ENCODE measurements at regions not wholly inside any gene's neighbourhood (a gene's known extent, or its start where the extent isn't known, plus 50 kb on each side); places are given as distances from the start of the nearest gene placed in this dataset.

DNA sequence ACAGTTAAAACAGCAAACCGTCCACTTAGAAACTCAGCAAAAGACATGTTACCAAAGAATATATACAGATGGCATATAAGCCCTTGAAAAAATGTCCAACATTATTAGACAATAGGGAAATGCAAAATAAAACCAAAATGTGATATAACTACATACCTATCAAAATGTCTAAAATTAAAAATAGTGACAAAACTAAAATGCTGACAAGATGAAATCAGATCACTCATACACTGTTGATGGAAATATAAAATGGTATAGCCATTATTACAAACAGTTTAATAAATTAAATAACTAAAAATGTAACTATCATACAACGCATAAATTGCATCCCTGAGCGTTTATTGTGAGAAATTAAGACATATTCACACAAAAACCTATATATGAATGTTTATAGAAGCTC lies 939.7 kb upstream of the ZWINT start:
- no peak for DNase-seq

DNA sequence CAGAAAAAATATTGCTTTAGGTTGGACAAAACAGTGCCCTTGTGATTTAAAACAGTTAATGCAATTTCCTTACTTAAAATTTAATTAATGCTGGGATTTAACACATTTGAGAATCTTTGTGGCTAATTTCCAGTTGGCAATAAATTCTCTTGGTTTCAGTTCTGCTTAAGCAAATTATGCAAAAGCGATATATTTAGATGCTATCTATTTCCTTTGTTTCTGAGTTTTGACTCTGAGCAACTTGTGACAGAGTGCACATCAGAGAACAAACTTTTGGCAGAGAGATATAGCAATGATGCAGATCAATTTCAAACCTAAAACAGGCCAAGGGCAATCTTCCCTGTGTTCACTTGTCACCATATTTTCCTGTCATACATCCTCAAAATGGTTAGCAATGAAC lies 933.6 kb upstream of the ZWINT start:
- DNase-seq: no peak

DNA sequence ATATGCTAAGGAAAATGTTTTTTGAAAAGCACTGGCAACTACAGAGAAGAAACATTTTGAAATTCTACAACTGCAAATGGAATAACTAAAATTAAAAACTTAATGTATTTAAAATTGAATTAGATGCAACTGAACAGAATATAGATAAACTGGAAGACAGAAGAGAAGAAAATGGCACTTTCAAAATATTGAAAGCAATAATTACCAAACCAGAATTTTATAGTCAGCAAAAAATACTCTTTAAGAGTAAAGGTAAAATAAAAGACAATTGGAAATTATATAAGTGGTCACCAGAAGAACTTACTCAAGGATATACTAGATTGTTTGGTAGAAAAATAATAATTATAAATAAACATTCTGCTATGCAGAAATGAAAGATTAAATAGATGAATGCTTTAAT lies 927.7 kb upstream of the ZWINT start:
- DNase-seq: no peak

DNA sequence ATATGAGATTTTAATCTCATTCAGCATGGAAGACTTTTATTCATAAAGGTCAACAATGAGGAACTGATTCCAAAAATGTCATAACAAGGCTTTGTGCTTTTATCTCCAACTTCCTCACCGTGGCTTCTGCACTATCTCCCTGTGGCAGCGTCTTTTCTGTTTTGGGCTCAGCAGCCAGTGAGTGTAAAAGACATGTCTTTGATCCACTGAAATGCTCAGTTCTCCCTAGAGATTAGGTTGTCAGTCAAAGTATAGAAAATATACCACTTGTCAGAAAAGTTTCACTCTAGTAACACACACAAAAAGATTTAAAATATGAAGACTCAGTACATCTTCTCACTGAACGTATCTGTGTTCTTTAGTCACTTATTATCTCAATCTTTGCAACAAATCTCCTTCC lies 901.8 kb upstream of the ZWINT start:
- DNase-seq: no peak

DNA sequence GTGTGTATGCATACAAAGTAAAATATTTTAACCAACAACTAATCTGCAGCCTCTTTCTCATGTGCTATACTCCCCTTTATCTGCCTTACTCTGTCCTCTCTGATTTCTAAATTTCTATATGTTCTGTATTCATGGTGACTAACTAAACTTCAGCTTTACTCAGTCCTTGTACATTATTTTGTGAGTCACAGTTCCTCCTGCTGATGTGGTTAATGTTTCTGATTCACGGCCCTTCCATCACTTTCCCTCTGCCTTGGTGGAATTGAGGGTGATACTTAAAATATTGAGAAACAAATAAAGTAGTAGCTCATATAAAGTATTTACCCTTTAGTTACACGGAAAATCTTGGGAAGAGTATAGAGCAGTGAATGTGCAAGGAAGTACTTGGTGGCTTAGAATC lies 899.1 kb upstream of the ZWINT start:
- no peak for DNase-seq

DNA sequence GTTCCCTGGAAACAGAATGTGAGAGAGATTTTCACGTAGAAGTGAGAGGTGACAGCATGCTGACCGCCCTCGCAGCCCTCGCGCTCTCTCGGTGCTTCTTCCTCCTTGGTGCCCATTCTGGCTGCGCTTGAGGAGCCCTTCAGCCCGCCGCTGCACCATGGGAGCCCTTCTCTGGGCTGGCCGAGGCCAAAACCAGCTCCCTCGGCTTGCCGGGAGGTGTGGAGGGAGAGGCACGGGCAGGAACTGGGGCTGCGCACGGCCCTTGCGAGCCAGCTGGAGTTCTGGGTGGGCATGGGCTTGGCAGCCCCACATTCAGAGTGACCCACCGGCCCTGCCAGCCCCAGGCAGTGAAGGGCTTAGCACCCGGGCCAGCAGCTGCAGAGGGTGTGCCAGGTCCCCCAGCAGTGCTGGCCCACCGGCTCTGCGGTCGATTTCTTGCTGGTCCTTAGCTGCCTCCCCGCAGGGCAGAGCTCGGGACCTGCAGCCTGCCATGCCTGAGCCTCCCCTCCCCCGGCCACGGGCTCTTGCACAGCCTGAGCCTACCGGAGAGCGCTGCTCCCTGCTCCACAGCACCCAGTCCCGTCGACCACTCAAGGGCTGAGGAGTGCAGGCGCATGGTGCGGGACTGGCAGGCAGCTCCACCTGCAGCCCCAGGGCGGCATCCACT lies 888.7 kb upstream of the ZWINT start:
- no peak for DNase-seq

DNA sequence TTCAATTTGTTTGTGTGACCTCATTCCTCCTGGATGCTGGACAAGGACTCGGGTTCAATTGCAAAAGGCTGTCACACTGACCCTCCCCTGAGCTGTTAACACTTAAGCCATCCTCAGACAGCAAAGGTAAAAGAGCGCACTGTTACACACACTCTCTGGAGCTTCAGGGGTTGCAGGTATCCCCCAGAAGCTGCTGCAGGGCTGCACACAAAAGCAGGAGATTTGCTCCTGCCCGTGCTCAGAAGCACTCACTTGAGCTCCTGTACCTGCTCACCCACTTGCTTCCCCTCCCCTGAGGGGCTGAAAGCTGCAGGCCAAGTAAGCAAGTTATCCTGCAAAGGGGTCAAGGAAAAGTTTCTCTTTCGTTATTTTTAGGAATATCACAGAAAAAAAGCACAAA lies 886.2 kb upstream of the ZWINT start:
- no peak for DNase-seq

DNA sequence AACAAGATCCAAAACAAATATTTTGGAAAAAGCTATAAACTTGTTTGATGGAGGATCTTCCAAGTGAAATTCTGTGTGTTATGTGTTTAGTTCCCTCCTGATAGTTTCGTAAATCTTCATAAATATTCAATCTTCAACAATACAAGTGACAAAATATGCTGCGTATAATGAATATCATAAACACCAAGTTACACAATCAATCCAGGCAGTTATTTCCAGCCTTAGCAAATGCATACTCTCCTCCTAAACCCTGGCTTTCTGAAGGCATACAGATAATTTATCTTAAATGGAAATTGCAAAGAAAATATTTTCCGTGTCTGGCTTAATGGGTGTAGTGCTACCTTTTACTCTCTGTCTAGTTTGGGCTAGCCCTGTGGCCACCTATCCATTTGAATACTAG lies 864.9 kb upstream of the ZWINT start:
- no peak for DNase-seq

DNA sequence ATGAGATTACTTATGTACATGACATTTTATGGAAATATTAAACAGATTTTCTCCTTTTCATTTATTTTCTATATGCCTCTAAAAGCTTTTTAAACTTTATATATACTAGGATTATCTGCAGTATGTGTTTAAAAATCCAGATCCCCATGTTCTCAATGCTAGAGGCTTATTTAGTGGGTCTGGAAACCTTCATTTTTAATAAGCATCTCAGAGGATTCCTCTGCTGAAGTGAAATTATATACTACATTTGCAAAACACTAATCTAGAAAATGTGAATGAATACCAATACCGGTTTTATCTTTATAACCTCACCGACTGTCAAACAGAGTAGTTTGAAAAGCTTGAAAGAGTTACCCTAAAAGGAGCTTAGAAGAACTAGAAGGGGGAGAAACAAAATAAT lies 863.8 kb upstream of the ZWINT start:
- no peak for DNase-seq

DNA sequence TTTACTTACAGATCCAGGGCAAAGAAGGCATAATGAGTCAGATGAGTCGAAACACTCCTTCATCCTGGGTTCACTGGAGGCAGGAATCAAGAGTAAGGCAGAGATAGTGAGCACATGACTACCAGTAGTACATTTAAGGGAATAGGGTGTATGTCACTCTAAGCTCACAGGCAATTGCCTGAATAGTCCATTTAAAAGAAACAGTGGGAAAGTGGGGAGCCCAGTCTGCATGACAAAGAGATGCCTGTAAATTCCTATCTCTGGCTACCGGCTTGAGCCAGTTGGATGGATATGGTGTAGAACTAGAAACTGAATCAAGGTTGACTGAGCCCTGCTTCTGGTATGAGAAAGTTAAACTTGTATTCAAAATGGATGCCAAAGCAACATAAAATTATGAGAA lies 861.5 kb upstream of the ZWINT start:
- no peak for DNase-seq

DNA sequence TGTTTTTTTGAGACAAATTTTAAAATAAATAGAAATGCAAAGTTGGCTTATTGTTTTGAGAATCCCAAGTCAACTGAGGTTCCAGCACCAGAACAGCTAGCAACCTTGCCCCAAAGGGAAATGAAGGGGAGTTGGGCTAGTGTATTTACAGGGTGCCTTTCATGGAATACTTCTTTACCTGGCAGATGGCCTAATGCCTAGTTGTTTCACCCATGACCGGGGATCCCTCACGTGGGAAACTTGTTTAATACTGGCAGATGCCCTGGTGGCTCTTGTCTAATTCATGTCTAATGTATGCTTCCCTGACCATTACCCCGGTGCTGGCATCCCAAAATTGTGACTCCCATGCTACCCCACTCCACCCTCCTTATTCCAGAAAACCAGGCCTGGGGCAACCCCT lies 861.1 kb upstream of the ZWINT start:
- DNase-seq: no peak

DNA sequence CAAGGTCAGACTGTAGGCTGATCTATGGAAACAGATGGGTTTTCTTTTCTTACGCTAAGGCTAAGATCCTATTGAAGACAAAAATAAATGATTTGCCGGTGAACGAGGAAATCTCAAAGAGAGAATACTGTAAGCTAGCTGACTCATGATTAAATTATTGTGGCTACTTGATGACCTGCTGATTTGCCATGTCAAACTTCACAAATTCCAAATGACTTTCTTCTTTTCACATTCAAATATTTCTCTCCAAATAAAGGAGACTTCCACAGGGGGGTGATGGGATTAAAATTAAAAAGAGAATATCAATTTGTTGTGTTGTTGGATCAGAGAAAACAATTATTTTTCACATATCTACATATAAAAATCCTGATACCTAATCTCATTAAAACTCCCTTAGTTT lies 860.6 kb upstream of the ZWINT start:
- DNase-seq: no peak

DNA sequence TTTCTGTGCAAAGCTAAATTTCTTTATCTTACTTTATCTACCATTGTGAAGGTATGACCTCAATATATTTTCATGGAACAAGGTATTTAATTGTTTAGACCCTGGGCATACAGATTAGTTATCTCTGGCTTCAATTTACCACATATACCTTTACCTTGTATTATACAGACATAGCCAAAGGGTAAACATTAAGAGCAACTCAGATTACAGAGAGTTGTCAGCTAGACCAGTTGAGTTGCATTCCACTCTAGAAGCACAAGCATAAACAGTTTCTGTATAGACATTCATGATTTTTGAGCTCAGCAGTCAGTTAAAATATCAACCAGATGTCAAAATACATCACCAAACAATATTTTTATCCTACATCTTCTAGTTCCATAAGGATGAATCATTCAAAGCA lies 857.3 kb upstream of the ZWINT start:
- DNase-seq: no peak

DNA sequence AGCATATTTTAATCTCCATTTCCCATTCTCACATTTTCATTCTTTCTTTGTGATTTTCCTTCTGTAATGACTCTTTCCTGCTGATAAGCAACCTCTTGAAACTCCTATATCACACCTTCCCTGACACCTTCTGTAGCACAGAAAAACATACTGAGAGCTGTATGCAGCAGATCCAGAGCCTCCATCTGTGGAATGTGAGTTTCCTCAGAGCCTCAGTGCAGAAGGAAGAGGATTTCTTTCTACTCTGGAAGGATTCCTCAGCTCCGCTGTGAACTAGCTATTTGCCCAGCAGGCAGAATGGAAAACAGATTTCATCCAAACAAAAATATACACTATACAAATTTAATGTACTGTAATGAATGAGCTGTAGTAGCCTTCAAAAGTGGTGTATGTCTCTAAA lies 841.3 kb upstream of the ZWINT start:
- no peak for DNase-seq

DNA sequence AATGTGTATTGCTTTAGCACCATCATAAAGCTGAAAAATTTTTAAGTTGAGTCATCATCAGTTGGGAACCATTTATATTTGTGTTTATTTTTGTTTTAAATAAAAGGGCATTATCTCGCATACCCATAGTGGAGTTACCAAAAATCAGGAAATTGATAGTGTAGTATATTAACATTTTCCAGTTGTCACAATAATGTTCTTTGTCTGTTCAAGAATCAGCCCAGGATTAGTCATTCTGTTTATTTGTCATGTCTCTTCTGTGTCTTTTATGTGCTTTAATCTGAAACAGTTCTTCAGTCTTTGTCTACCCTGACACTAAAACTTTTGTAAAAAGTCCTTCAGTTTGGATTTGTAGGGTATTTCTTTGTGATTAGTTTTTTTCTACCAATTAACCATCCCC lies 827.8 kb upstream of the ZWINT start:
- no peak for DNase-seq

DNA sequence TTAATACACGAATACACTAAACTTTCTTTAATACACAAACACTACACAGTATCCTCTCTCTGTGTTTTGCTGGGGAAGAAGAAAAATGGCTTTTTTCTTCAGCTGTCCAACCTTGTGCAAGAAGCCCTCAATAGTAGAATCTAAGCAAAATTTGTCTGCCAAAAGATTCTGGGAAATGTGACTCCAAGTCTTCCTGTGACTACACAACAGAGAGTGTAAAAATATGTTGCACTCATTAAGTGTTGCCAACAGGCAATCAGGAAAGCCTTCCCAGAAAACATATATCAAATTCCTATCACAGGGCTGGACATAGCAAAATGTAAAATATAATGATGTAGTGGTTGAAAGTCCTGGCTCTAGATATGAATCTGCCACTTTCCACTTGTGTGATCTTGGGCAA lies 825.1 kb upstream of the ZWINT start:
- DNase-seq: no peak

DNA sequence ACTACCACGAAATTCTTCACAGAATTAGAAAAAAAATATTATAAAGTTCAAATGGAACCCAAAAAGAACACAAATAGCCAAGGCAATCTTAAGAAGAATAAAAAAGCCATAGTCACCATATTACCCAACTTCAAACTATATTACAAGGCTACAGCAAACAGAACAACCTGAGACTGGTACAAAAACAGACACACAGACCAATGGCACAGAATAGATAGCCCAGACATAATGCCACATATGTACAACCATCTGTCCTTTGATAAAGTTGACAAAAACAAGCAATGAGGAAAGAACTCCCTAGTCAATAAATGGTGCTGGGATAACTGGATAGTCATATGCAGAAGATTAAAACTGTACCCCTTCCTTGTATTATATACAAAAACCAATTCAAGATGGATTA lies 808.5 kb upstream of the ZWINT start:
- no peak for DNase-seq

DNA sequence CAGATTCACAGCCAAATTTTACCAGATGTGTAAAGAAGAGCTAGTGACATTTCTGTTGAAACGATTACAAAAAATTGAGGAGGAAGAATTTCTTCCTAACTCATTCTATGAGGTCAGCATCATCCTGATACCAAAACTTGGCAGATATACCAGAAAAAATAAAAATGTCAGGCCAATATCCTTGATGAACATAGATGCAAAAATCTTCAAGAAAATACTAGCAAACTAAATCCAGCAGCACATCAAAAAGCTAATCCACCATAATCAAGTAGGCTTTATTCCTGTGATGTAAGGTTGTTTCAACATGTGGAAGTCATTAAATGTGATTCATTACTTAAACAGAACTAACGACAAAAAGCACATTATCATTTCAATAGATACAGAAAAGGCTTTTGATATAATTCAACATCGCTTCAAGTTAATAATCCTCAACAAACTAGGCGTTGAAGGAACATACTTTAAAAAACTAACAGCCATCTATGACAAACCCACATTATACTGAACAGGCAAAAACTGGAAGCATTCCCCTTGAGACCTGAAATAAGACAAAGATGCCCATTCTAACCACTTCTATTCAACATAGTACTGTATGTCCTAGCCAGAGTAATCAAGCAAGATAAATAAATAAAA lies 807.7 kb upstream of the ZWINT start:
- no peak for DNase-seq

DNA sequence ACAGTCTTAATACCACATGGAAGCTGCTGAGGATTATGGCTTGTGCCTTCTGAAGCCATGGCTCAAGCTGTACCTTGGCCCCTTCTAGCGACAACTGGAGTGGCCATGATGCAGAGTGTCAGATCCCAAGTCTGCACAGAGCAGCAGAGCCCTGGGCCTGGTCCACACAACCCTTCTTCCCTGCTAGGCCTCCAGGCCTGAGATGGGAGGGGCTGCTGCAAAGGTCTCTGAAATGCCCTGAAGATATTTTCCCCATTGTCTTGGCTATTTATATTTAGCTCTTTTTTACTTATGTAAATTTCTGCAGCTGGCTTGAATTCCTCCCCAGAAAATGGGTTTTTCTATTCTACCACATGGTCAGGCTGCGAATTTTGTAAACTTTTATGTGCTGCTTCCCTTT lies 804.6 kb upstream of the ZWINT start:
- no peak for DNase-seq

DNA sequence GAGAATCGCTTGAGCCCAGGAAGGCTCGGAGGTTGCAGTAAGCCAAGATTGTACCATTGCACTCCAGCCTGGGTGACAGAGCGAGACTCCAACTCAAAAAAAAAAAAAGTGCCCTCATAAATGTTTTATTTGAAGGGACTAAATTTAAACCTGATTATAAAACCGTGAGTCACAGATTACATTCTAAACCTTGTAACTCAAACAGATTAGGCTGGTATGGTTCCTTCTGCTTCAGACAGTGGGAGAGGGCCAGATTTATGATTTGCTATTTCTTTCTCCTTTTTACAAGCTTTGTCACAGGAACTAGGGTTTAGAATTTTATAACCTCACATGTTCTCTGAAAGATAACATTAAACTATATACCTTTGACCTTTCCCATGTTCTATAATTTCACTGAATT lies 801.2 kb upstream of the ZWINT start:
- DNase-seq: no peak

DNA sequence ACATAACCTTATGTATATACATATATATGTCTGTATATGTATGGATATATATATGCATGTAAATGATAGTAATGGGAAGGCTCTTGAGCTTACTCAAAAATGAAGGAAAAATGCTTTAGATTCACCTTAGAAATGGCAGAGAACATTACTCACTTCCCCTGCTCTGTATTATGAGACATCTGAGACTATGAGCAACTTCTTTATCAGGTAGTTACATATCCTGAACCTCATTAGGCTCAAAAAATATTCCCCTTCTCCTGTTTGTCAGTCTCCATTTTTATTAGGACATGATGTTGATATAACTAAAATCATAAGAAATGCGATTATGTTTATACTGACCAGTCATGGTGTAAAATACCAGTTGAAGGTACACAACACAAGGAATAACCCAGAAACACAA lies 800.1 kb upstream of the ZWINT start:
- DNase-seq: no peak

DNA sequence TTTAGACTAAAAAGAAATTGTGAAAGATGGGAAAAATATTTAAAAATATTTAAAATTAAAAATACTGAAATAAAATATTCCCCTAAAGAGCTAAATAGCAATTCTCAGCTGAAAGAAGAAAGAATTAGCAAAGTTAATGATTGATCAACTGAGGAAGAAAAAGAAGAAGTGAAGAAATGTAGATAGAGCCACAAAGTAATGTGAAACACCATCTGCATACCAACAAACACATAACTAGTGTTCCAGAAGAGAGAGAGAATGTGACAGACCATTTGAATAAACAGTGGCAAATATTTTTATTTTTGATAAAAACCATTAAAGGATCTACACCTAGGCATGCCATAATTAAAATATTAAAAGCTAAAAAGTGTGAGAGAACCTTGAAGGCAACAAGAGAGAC lies 784.5 kb upstream of the ZWINT start:
- no peak for DNase-seq

DNA sequence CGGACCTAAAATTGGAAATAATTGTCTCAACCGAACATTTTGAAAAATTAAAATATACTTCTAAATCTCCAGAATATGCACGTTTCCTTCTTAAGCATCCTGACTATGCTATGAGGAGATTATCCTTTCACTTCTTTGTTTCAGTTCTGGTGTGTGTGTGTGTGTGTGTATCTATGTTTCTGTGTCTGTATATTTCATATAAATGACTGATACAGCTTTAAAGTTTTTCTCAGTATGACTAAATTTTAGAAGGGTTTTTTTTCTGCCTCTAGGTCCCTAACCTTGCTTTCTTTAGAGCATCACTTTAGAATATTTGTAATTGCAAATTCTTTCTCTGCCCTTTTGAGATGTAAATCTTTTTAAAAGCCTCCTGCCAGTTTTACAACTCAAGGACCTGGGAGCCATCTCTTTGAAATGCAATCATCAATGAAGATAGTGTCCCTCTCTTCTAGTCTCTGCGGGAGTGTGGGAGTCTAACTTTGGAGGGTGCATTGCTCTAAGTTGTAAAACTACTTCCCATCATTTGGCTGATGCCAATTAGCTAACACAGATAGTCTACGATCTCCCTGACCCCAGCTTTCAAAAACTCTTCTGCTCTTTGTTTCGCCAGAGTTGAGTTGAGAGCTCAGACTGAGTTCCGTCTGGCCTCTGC lies 782.0 kb upstream of the ZWINT start:
- DNase-seq: no peak

DNA sequence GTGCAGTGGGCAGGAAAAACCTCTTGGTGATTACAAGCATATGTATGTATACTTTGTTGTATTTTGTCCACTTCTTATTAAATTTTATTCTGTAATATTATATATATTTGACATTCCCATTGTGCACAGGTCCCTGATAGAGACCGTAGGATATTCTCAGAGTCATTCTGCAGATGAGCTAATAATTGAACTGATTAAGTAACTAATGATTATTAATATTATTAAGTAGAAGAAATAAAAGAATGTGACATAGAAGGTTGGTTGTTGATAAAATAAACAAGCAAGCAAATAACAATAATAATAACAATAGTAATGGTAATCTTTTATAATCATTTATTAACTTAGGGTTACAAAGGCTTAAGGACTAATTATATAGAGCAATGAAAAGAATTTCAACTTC lies 780.6 kb upstream of the ZWINT start:
- DNase-seq: no peak

DNA sequence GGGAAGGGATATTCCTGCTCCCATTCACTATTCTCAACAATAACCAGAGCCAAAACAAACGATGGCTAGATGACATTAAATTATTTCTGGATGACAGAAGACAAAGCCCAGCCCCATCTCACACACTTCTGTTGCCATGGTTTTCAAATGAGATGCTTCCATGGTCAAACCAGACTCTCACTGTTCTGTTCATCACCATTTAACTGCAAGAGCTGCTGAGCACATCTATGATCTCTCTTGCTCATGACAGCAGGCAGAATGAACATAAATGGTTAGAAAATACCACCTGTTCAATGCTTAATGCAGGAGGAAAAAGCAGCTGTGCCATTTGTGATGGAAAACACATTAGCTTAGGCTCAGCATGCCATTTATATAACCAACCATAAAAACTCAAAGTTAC lies 758.6 kb upstream of the ZWINT start:
- no peak for DNase-seq
